MCF 10A (cell line): ENCODE measurements at regions not wholly inside any gene's neighbourhood (a gene's known extent, or its start where the extent isn't known, plus 50 kb on each side); places are given as distances from the start of the nearest gene placed in this dataset.

ENCODE experiments used
- BruUV-seq: library from RNA; stranded (reverse); fragments of 400-500 nt; replicated peaks from 2 replicates; lab custom pipeline; 2021; lab: Mats Ljungman, UMichigan
- CTCF ChIA-PET: fragments of 300-600 bp; sonication (Branson Sonifier 250); formaldehyde crosslinking; extraction: SDS; loops from one replicate; lab custom pipeline; 2021; ENCODE audit warnings: antibody characterized with exemption, inconsistent platforms; lab: Yijun Ruan, JAX
- POLR2A ChIA-PET: fragments of 300-600, 350-650 bp; sonication (Branson Sonifier 250); formaldehyde crosslinking; extraction: SDS; loops from one replicate; lab custom pipeline; 2020; ENCODE audit warnings: antibody characterized with exemption, inconsistent platforms; lab: Yijun Ruan, JAX
- DNase-seq: peaks from one replicate; pipeline ENCODE4 v3.0.0-alpha.2; 2018; ENCODE audit not compliant: unreplicated experiment
- H3K27ac Mint-ChIP-seq: one replicate; pipeline ENCODE4 v1.8.0; 2022; ENCODE audit warnings: mild to moderate bottlenecking, low read depth, mixed read lengths; ENCODE audit not compliant: unreplicated experiment
- H3K27me3 Mint-ChIP-seq: one replicate; pipeline ENCODE4 v1.8.0; 2022; ENCODE audit warnings: mixed read lengths; ENCODE audit not compliant: insufficient read depth, unreplicated experiment
- H3K36me3 Mint-ChIP-seq: one replicate; pipeline ENCODE4 v1.8.0; 2022; ENCODE audit warnings: mild to moderate bottlenecking, moderate library complexity, mixed read lengths; ENCODE audit not compliant: insufficient read depth, unreplicated experiment
- H3K4me1 Mint-ChIP-seq: one replicate; pipeline ENCODE4 v1.8.0; 2022; ENCODE audit warnings: mixed read lengths; ENCODE audit not compliant: insufficient read depth, unreplicated experiment
- H3K4me3 Mint-ChIP-seq: one replicate; pipeline ENCODE4 v1.8.0; 2022; ENCODE audit warnings: mild to moderate bottlenecking, moderate library complexity, mixed read lengths; ENCODE audit not compliant: unreplicated experiment
- H3K9me3 Mint-ChIP-seq: one replicate; pipeline ENCODE4 v1.8.0; 2022; ENCODE audit warnings: mixed read lengths; ENCODE audit not compliant: unreplicated experiment
- intact Hi-C: fragments of 100-400 bp; cut with micrococcal nuclease; formaldehyde crosslinking; loops from 2 replicates; pipeline ENCODE4 v1.14.1; 2022
- TF ChIP-seq, protein P1 (sequence below): fragments of 200-600 bp; IDR thresholded peaks from one replicate; pipeline ENCODE4 v1.8.0; 2022; ENCODE audit warnings: antibody characterized with exemption, mild to moderate bottlenecking; ENCODE audit not compliant: unreplicated experiment

GRCh38 chr10:83929399-83929798, 209.9 kb upstream of the GHITM start:
- H3K27ac Mint-ChIP-seq, result no peak overlapping the region
- ChIA-PET POLR2A (no interaction called here), CTCF (interaction anchor here (0.6 kb wide), 2 partner anchors 9 to 219 kb away, joined by 3 read pairs; no protein-coding TSS in a partner anchor)
- intact Hi-C loops, result no loop called here
- no peak overlapping the region for H3K4me3 Mint-ChIP-seq
- TF ChIP-seq, protein P1, sequence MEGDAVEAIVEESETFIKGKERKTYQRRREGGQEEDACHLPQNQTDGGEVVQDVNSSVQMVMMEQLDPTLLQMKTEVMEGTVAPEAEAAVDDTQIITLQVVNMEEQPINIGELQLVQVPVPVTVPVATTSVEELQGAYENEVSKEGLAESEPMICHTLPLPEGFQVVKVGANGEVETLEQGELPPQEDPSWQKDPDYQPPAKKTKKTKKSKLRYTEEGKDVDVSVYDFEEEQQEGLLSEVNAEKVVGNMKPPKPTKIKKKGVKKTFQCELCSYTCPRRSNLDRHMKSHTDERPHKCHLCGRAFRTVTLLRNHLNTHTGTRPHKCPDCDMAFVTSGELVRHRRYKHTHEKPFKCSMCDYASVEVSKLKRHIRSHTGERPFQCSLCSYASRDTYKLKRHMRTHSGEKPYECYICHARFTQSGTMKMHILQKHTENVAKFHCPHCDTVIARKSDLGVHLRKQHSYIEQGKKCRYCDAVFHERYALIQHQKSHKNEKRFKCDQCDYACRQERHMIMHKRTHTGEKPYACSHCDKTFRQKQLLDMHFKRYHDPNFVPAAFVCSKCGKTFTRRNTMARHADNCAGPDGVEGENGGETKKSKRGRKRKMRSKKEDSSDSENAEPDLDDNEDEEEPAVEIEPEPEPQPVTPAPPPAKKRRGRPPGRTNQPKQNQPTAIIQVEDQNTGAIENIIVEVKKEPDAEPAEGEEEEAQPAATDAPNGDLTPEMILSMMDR, result no peak
- peaks cover 11% of the 10 kb centered on the region for H3K27me3 Mint-ChIP-seq
- no TSS peak for BruUV-seq
- no peaks in the 10 kb centered on the region for H3K36me3 Mint-ChIP-seq
- no peaks in the 10 kb centered on the region for H3K9me3 Mint-ChIP-seq
- no peaks in the 10 kb centered on the region for H3K4me1 Mint-ChIP-seq
- DNase-seq, result no peak

DNA sequence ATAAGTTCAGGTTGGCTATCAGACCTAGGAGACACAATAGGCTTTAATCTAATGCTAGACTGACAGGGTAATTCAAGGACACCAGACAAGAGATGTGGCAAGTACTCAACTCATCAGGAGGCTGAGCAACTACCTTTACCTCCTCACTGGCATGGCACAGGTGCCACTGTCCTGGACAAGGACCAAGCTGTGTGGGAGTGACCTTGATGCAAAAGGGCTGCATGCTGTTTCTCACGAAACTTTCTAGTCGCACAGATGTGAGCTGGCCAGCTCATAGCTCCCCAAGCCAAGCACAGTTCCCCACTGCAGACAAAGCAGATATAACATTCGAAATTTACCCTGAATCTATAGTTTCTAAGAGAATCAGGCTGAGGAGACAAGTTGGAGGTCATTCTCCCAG, 207.6 kb upstream of the GHITM start:
- Mint-ChIP-seq H3K4me1 (no peaks in the 10 kb centered on the region), H3K9me3 (no peaks in the 10 kb centered on the region), H3K36me3 (no peaks in the 10 kb centered on the region), H3K27ac (no peak overlapping the region), H3K4me3 (no peak overlapping the region), H3K27me3 (peaks cover under 1% of the 10 kb centered on the region)
- no TSS peak for BruUV-seq
- TF ChIP-seq, protein P1, result no peak
- CTCF ChIA-PET, result no interaction called here
- DNase-seq, result no peak
- POLR2A ChIA-PET, result interaction anchor here (1.3 kb wide), 1 partner anchor 19 kb away, joined by 3 read pairs; no protein-coding TSS in a partner anchor
- intact Hi-C loops, result no loop called here

DNA sequence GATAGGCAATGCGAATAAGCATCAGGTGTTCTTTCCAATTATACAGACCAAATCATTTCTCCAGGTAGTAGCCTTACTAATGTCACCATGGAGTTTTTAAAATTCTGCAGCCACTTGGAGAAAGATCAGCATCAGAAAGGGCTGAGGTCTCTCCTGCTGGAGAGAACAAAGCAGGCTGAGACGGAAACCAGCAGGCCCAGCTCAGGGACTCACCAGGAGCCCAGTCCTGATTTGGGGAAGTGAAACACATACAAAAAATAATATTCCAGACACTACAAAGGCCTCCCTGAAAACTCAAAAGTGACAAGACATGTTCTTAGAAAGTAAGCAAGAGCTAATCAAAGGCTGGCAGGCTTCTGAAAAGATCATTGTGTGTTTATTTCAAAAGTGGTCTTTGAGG, 207.1 kb upstream of the GHITM start:
- ChIA-PET CTCF (no interaction called here), POLR2A (interaction anchor here (1.3 kb wide), 1 partner anchor 18 kb away, joined by 3 read pairs; no protein-coding TSS in a partner anchor)
- Mint-ChIP-seq H3K4me3 (no peak overlapping the region), H3K36me3 (no peaks in the 10 kb centered on the region), H3K9me3 (no peaks in the 10 kb centered on the region), H3K4me1 (no peaks in the 10 kb centered on the region), H3K27ac (no peak overlapping the region), H3K27me3 (no peaks in the 10 kb centered on the region)
- TF ChIP-seq, protein P1, result no peak
- intact Hi-C loops, result no loop called here
- no peak for DNase-seq
- no TSS peak for BruUV-seq

DNA sequence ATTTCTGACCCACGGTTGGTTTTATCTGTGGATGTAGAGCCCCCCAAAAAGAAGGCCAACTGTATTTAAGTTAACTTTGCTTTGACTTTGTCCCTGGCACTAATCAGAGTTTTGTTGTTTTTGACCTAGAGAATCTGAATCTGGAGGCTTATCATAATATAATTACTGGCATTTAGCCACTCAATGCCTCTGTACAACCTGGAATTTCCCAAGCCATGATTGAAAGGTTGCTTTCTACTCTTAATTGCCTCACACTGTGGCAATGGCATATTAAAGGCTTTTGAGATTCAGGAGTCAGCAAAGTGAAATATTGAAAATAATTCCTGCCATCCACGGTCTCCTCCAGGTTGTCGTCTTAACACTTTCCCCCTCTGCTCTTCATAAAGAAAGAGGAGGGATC, 205.2 kb upstream of the GHITM start:
- Mint-ChIP-seq H3K4me1 (no peaks in the 10 kb centered on the region), H3K36me3 (no peaks in the 10 kb centered on the region), H3K27me3 (no peaks in the 10 kb centered on the region), H3K4me3 (no peak overlapping the region), H3K9me3 (no peaks in the 10 kb centered on the region), H3K27ac (no peak overlapping the region)
- BruUV-seq, result no TSS peak
- TF ChIP-seq, protein P1, result no peak
- CTCF ChIA-PET, result interaction anchor here (0.6 kb wide), 1 partner anchor 1784 kb away, joined by 4 read pairs; no protein-coding TSS in a partner anchor
- DNase-seq, result no peak
- intact Hi-C loops, result no loop called here
- POLR2A ChIA-PET, result no interaction called here
